Hematopoietic multipotent progenitor cell treated with erythropoietin and hydrocortisone succinate and interleukin-3 and kit ligand, for 17 days (in vitro differentiated cells): ENCODE measurements at regions not wholly inside any gene's neighbourhood (a gene's known extent, or its start where the extent isn't known, plus 50 kb on each side); places are given as distances from the start of the nearest gene placed in this dataset.
"Not testable (repeated sequence)": the region's sequence is repeated elsewhere in the genome, so short reads cannot be mapped to it uniquely, and the experiment has no call there.

ENCODE experiments used
- DNase-seq: peaks from one replicate; pipeline ENCODE4 v3.0.0-alpha.2; 2015; ENCODE audit warnings: low spot score

GRCh38 chr3:20726786-20727185, 540.8 kb upstream of the SGO1 start:
- DNase-seq: no peak

DNA sequence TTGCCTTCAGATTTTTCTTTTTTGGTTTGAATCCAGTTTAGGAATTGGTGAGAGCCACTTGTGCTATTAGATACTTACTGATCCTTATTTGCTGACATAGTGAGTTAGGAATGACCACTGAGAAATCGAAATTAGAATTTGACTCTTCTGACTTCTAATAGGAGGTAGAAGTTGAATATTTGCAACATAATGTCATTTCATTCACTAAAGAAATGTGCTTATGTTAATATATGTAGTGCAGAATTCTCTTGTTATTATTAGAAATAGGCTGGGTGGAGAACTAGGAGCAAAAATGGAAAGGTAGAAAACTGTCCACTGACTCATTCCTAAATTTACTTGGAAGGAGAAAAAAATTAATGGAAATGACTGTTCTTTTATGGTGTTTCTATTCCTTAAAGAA, 538.2 kb upstream of the SGO1 start:
- DNase-seq: no peak

- DNase-seq: not testable (repeated sequence)
Observed at GRCh38 chr3:20716425-20716824, 530.4 kb upstream of the SGO1 start.

DNA sequence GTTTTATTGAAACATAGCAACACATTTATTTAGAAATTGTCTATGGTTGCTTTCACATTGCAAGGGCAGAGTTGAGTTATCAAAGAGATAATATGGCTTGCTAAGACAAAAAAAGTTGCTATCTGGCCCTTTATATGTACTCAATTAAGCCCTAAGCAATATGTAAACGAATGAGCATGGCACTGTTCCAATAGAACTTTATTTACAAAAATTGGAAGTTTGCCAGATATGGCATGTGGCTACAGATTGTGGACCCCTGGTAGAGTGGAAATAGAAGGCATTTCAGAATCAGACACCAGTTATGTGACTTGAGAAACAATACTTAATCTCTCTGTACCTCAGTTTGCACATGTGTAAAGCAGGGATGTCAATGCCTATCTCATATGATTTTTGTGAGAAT, 515.6 kb upstream of the SGO1 start:
- no peak for DNase-seq

DNA sequence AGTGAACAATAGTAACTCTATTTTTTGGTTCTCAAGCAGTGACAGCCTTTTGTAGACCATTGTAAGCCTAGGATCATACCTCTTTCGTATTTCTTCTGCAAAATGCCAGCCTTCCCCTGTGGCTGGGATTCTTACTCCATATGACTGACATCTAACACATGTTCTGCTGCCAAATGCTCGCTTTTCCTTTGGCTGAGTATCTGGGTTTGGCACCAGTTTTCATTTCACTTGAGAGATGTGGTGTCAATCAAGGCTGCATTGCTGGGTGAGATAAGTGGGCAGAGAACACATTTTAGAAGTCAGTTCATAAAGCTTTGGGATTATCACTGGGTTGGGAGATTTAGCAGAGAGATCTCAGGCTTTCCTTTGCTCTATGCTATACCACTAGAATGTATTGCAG, 514.7 kb upstream of the SGO1 start:
- no peak for DNase-seq

GRCh38 chr3:20698896-20699295, 512.9 kb upstream of the SGO1 start:
- no peak for DNase-seq

- DNase-seq: no peak
Observed at GRCh38 chr3:20696388-20697150, 510.6 kb upstream of the SGO1 start.

GRCh38 chr3:20692675-20693074, 506.7 kb upstream of the SGO1 start:
- no peak for DNase-seq

- no peak for DNase-seq
Observed at GRCh38 chr3:20683910-20684309, 497.9 kb upstream of the SGO1 start.

DNA sequence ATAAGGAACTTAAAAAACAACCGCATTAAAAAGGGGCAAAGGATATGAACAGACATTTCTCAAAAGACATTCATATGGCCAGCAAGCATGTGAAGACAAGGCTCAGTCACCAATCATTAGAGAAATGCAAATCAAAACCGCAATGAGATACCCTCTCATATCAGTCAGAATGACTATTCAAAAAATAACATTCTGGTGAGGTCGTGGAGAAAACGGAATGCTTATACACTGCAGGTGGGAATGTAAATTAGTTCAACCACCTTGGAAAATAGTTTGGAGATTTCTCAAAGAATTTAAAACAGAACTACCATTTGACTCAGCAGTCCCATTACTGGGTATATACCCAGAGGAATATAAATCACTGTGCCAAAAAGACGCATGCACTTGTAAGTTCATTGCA, 496.6 kb upstream of the SGO1 start:
- no peak for DNase-seq

- DNase-seq: no peak
Observed at GRCh38 chr3:20680990-20681628, 495.1 kb upstream of the SGO1 start.

DNA sequence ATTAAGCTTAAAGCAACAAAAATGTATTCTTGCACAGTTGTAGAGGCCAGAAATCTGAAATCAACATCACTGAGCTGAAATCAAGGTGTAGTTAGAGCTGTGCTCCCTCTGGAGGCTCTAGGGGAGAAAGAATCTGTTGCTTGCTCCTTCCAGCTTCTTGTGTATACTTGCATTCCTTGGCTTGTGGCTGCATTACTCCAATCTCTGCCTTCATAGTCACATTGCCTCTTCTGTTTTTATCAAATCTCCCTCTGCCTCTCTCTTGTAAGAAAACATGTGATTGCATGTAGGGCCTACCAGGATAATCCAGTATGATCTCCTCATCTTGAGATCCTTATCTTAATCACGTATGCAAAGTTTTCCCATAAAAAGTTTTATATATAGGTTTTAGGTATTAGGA, 487.9 kb upstream of the SGO1 start:
- DNase-seq: no peak

DNA sequence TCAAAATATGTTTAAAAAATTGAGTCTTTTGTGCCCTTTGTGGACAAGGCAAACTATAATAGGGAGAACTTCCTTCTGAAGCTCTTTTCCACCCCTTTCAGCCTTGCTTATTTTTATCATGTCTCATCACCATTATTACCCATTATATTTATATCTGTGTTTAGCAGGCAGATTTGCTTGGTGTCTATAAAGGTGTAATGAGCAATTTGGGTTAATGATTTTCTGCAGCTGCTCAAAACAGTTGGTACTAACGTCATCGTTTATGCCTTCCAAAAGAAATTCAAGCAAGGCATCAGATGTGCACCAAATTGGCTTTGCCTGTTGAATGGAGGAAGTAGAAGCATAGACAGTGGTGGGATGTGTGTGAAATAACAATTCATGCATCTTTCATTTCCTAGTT, 483.7 kb upstream of the SGO1 start:
- DNase-seq: no peak

DNA sequence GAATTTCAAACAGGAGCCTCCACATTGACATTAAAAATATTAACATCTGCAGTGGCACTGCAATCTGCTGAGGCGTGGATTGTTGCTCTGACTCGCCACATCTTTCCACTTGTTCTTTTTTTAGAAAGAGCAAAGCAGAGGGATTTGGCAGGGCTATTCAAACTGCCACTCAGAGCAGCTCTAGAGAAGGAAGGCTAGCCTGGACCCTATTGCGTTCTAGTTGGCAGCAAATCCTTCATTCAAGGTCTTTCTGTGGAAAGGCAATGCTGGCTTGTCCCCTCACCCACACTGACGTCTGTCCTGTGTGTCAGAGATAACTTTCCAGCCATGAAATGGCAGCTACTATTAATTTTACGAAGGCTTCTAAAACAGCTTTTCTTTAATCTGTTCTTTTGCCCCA, 483.2 kb upstream of the SGO1 start:
- no peak for DNase-seq

DNA sequence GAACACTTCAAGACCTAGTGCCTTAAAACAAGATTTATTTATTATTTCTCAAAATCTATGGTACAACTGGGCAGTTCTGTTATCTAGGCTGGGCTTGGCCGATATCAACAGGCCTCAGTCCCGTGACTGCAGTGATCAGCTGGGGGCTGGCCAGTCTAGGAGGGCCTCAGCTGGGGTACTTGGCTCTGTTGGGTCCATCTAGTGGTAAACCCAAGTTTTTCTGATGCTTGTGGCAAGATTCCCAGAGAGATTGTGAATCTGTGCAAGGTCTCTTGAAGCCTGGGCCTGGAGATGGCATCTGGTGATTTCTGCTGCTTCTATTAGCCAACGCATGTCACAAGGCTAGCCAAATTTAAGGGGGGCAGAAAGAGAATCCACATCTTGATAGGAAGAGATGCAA, 482.4 kb upstream of the SGO1 start:
- DNase-seq: no peak

- DNase-seq: no peak
Observed at GRCh38 chr3:20666091-20666490, 480.1 kb upstream of the SGO1 start.

DNA sequence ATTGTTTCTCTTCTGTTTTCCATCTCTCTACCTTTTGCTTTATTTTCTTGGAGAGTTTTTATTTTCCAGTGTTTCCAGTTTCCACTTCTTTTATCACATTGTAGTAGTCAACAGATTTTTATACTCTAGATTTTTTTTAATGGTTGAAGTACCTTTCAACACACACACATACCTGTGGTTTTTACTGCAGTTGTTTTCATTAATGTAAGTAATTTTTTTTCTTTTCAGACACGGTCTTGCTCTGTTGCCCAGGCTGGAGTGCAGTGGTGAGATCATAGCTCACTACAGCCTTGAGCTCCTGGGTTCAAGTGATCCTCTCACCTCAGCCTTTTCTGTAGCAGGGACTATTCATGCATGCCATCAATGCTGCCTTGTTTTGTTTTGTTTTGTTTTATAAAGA, 472.5 kb upstream of the SGO1 start:
- DNase-seq: no peak

- DNase-seq: no peak
Observed at GRCh38 chr3:20657560-20657959, 471.6 kb upstream of the SGO1 start.

DNA sequence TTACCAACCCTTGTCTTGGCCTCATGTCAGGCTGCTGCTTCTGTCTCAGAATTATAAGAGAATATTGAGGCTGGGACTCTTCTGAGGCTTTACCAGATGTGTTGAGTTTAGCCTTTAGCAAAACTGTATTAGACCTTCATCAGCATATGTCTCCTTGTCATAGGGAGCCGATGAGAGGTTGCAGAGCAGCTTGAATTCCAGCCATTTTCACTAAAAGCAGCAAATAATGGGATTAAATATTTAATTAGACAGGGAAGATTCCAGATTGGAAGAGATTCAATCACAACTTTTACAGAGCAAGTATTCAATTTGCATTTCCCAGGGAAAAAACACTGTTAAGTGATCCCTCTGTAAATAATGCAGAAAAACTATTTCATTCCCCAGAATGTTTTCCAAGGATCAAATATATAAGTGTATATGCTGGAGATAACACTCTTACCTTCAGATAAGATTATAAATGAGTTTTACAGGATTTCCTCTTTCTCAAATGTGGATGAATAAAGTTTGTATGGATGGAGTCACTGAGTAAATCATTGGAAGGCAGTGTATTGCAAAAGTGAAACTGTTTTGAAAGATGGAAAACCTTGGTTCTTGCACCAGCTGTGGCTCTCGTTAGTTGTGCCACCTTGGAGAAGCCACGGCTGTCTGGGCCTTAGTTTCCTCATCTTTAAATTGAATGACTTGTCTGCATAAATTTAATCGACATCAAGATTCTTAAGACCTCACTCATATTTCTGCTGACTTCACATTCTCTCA, 466.4 kb upstream of the SGO1 start:
- DNase-seq: no peak

- DNase-seq: no peak
Observed at GRCh38 chr3:20648921-20649381, 462.9 kb upstream of the SGO1 start.

DNA sequence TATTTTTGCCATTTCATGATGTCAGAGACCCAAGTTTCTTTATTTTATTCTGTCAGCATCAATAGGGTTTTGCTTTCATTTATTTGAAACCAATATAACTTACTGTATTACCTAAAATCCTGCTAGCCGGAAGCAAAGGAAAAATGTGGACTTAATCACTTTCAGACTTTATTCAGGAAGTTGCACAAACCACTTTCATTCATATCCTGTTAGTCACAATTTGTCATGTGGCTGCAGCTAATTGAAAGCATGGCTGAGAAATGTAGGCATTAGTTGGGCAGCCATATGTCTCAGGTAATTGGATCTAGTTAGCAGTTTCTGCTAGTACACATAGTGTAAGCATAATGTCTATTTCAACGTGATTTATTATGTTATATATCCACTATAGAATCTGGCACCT, 462.3 kb upstream of the SGO1 start:
- DNase-seq: no peak

- no peak for DNase-seq
Observed at GRCh38 chr3:20646425-20646824, 460.4 kb upstream of the SGO1 start.

GRCh38 chr3:20645340-20645739, 459.3 kb upstream of the SGO1 start:
- DNase-seq: no peak
